ENCODE measurements at regions not wholly inside any gene's neighbourhood (a gene's known extent, or its start where the extent isn't known, plus 50 kb on each side); places are given as distances from the start of the nearest gene placed in this dataset.

DNA sequence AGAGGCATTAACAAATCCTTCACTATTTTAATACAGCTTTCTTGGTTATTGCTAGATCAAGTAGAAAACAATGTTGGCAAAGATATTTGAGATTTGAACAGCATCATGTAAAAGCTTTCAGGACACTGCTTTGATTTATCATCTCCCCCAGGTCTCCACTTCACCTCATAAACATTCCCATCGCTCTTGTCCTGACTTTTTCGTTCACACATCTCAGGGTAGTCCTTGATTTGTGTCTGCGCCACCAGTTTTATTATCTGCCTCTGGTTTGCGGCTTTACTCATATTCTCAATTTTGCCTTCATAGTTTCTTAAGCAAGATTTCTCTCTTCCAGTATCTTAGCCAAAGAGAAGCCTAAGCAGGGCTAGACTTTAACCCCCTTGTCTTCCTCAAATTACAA lies 63.5 kb upstream of the ROR1 start:
- Mint-ChIP-seq H3K4me1 (ENCODE audit: unreplicated experiment) (peaks cover under 1% of the 10 kb centered on the region), H3K9me3 (ENCODE audit: unreplicated experiment) (no peaks in the 10 kb centered on the region), H3K27ac (ENCODE audit: unreplicated experiment) (no peak overlapping the region), H3K36me3 (ENCODE audit: low read depth, unreplicated experiment) (no peaks in the 10 kb centered on the region), H3K27me3 (ENCODE audit: unreplicated experiment) (no peaks in the 10 kb centered on the region), H3K4me3 (ENCODE audit: unreplicated experiment) (no peak overlapping the region)
- TF ChIP-seq, protein P1, sequence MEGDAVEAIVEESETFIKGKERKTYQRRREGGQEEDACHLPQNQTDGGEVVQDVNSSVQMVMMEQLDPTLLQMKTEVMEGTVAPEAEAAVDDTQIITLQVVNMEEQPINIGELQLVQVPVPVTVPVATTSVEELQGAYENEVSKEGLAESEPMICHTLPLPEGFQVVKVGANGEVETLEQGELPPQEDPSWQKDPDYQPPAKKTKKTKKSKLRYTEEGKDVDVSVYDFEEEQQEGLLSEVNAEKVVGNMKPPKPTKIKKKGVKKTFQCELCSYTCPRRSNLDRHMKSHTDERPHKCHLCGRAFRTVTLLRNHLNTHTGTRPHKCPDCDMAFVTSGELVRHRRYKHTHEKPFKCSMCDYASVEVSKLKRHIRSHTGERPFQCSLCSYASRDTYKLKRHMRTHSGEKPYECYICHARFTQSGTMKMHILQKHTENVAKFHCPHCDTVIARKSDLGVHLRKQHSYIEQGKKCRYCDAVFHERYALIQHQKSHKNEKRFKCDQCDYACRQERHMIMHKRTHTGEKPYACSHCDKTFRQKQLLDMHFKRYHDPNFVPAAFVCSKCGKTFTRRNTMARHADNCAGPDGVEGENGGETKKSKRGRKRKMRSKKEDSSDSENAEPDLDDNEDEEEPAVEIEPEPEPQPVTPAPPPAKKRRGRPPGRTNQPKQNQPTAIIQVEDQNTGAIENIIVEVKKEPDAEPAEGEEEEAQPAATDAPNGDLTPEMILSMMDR (IDR thresholded peaks at IDR 0.05; ENCODE audit: unreplicated experiment): no peak
- DNase-seq (ENCODE audit: low spot score): no peak

- no peaks in the 10 kb centered on the region for H3K4me1 Mint-ChIP-seq (ENCODE audit: unreplicated experiment)
- H3K9me3 Mint-ChIP-seq (ENCODE audit: unreplicated experiment): no peaks in the 10 kb centered on the region
- H3K27ac Mint-ChIP-seq (ENCODE audit: unreplicated experiment): peak overlapping the region; percentile 11
- TF ChIP-seq, protein P1 (IDR thresholded peaks at IDR 0.05; ENCODE audit: unreplicated experiment): no peak
- no peak for DNase-seq (ENCODE audit: low spot score)
- no peaks in the 10 kb centered on the region for H3K36me3 Mint-ChIP-seq (ENCODE audit: low read depth, unreplicated experiment)
- no peak overlapping the region for H3K4me3 Mint-ChIP-seq (ENCODE audit: unreplicated experiment)
- H3K27me3 Mint-ChIP-seq (ENCODE audit: unreplicated experiment): no peaks in the 10 kb centered on the region
Measured at GRCh38 chr1:63710761-63711380, 62.9 kb upstream of the ROR1 start.

- no peaks in the 10 kb centered on the region for H3K9me3 Mint-ChIP-seq (ENCODE audit: unreplicated experiment)
- H3K27ac Mint-ChIP-seq (ENCODE audit: unreplicated experiment): no peak overlapping the region
- H3K4me1 Mint-ChIP-seq (ENCODE audit: unreplicated experiment): no peaks in the 10 kb centered on the region
- H3K36me3 Mint-ChIP-seq (ENCODE audit: low read depth, unreplicated experiment): no peaks in the 10 kb centered on the region
- DNase-seq (ENCODE audit: low spot score): no peak
- no peak overlapping the region for H3K4me3 Mint-ChIP-seq (ENCODE audit: unreplicated experiment)
- TF ChIP-seq, protein P1 (IDR thresholded peaks at IDR 0.05; ENCODE audit: unreplicated experiment): no peak
- no peaks in the 10 kb centered on the region for H3K27me3 Mint-ChIP-seq (ENCODE audit: unreplicated experiment)
Measured at GRCh38 chr1:63713041-63713440, 60.8 kb upstream of the ROR1 start.

GRCh38 chr1:63713627-63714481 lies 60.0 kb upstream of the ROR1 start:
- Mint-ChIP-seq H3K4me3 (ENCODE audit: unreplicated experiment) (no peak overlapping the region), H3K4me1 (ENCODE audit: unreplicated experiment) (no peaks in the 10 kb centered on the region), H3K27me3 (ENCODE audit: unreplicated experiment) (no peaks in the 10 kb centered on the region), H3K36me3 (ENCODE audit: low read depth, unreplicated experiment) (no peaks in the 10 kb centered on the region), H3K9me3 (ENCODE audit: unreplicated experiment) (no peaks in the 10 kb centered on the region), H3K27ac (ENCODE audit: unreplicated experiment) (no peak overlapping the region)
- TF ChIP-seq, protein P1 (IDR thresholded peaks at IDR 0.05; ENCODE audit: unreplicated experiment): no peak
- DNase-seq (ENCODE audit: low spot score): no peak

DNA sequence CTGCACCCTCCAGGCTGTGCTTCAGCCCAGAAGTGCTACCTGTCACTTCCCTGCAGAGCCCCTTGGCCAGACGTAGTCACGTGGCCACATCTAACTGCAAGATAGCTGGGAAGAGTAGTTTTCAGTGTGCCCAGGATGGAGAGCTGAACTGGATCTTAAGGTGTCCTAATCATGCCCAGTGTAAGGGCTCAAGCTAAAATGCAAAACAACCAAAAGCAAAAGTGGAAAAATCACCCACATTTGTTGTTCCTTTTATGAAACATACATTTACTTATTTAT lies 59.4 kb upstream of the ROR1 start:
- Mint-ChIP-seq H3K4me1 (ENCODE audit: unreplicated experiment) (no peaks in the 10 kb centered on the region), H3K9me3 (ENCODE audit: unreplicated experiment) (no peaks in the 10 kb centered on the region), H3K27ac (ENCODE audit: unreplicated experiment) (no peak overlapping the region), H3K4me3 (ENCODE audit: unreplicated experiment) (no peak overlapping the region), H3K27me3 (ENCODE audit: unreplicated experiment) (no peaks in the 10 kb centered on the region), H3K36me3 (ENCODE audit: low read depth, unreplicated experiment) (no peaks in the 10 kb centered on the region)
- TF ChIP-seq, protein P1 (IDR thresholded peaks at IDR 0.05; ENCODE audit: unreplicated experiment): no peak
- DNase-seq (ENCODE audit: low spot score): no peak
